WTC11 (cell line): ENCODE measurements at regions not wholly inside any gene's neighbourhood (a gene's known extent, or its start where the extent isn't known, plus 50 kb on each side); places are given as distances from the start of the nearest gene placed in this dataset.

Source experiments
- AFF4 ChIP-seq: sonication (generic); formaldehyde crosslinking; IDR thresholded peaks from 2 replicates; pipeline ENCODE4 v1.8.1; 2023; ENCODE audit warnings: mild to moderate bottlenecking, missing genetic modification reagents, borderline replicate concordance
- ARID4B ChIP-seq: sonication (generic); formaldehyde crosslinking; IDR thresholded peaks from 2 replicates; pipeline ENCODE4 v1.8.0; 2023; ENCODE audit warnings: missing genetic modification reagents, mild to moderate bottlenecking, borderline replicate concordance
- CREB1 ChIP-seq: sonication (generic); formaldehyde crosslinking; IDR thresholded peaks from 2 replicates; pipeline ENCODE4 v1.8.0; 2023; ENCODE audit warnings: mild to moderate bottlenecking, missing genetic modification reagents
- CTCF ChIP-seq: fragments of 200-600 bp; IDR thresholded peaks from 2 replicates; pipeline ENCODE4 v1.8.0; 2022; ENCODE audit warnings: antibody characterized with exemption
- E2F1 ChIP-seq: sonication (generic); formaldehyde crosslinking; IDR thresholded peaks from 2 replicates; pipeline ENCODE4 v1.8.0; 2022; ENCODE audit warnings: mild to moderate bottlenecking, missing genetic modification reagents
- FOXK1 ChIP-seq: sonication (generic); formaldehyde crosslinking; IDR thresholded peaks from 2 replicates; pipeline ENCODE4 v1.8.0; 2022; ENCODE audit warnings: mild to moderate bottlenecking, moderate library complexity, missing genetic modification reagents
- FOXP4 ChIP-seq: sonication (generic); formaldehyde crosslinking; IDR thresholded peaks from 2 replicates; pipeline ENCODE4 v1.8.0; 2022; ENCODE audit warnings: mild to moderate bottlenecking, missing genetic modification reagents
- IRF2 ChIP-seq: sonication (generic); formaldehyde crosslinking; IDR thresholded peaks from 2 replicates; pipeline ENCODE4 v1.8.0; 2022; ENCODE audit warnings: low read depth, missing genetic modification reagents, borderline replicate concordance
- JUN ChIP-seq: sonication (generic); formaldehyde crosslinking; IDR thresholded peaks from 2 replicates; pipeline ENCODE4 v1.8.0; 2023; ENCODE audit warnings: mild to moderate bottlenecking, missing genetic modification reagents
- KAT7 ChIP-seq: sonication (generic); formaldehyde crosslinking; IDR thresholded peaks from 2 replicates; pipeline ENCODE4 v1.8.1; 2023; ENCODE audit warnings: missing genetic modification reagents, mild to moderate bottlenecking, borderline replicate concordance
- NR2C2 ChIP-seq: sonication (generic); formaldehyde crosslinking; IDR thresholded peaks from 2 replicates; pipeline ENCODE4 v1.8.0; 2022; ENCODE audit warnings: mild to moderate bottlenecking, missing genetic modification reagents
- SMAD3 ChIP-seq: sonication (generic); formaldehyde crosslinking; IDR thresholded peaks from 2 replicates; pipeline ENCODE4 v1.8.0; 2022; ENCODE audit warnings: missing genetic modification reagents, mild to moderate bottlenecking, borderline replicate concordance
- USF2 ChIP-seq: sonication (generic); formaldehyde crosslinking; IDR thresholded peaks from 2 replicates; pipeline ENCODE4 v1.8.1; 2023; ENCODE audit warnings: mild to moderate bottlenecking, missing genetic modification reagents, moderate library complexity
- ZNF138 ChIP-seq: sonication (generic); formaldehyde crosslinking; conservative IDR thresholded peaks from 2 replicates; pipeline ENCODE4 v1.8.1; 2022; ENCODE audit warnings: mild to moderate bottlenecking, moderate library complexity, missing genetic modification reagents

GRCh38 chr2:2495606-2496005 is 164.5 kb upstream of the MYT1L start:
- TF ChIP-seq CTCF, result no peak
- no peak for TF ChIP-seq USF2 (CRISPR knock-in tag)
- no peak for TF ChIP-seq AFF4 (CRISPR knock-in tag)
- TF ChIP-seq ZNF138 (CRISPR knock-in tag), result no peak
- TF ChIP-seq SMAD3 (CRISPR knock-in tag), result no peak
- no peak for TF ChIP-seq KAT7 (CRISPR knock-in tag)
- TF ChIP-seq CREB1 (CRISPR knock-in tag), result no peak
- TF ChIP-seq NR2C2 (CRISPR knock-in tag), result no peak
- TF ChIP-seq ARID4B (CRISPR knock-in tag), result no peak
- TF ChIP-seq FOXP4 (CRISPR knock-in tag), result no peak
- TF ChIP-seq IRF2 (CRISPR knock-in tag), result no peak
- no peak for TF ChIP-seq E2F1
- TF ChIP-seq FOXK1 (CRISPR knock-in tag), result no peak
- TF ChIP-seq JUN (CRISPR knock-in tag), result no peak
